GM21737 (cell line): ENCODE measurements at regions not wholly inside any gene's neighbourhood (a gene's known extent, or its start where the extent isn't known, plus 50 kb on each side); places are given as distances from the start of the nearest gene placed in this dataset.
"Not testable (repeated sequence)": the region's sequence is repeated elsewhere in the genome, so short reads cannot be mapped to it uniquely, and the experiment has no call there.

ENCODE experiments used
- ATAC-seq: cut with Tn5 transposase; IDR thresholded peaks from one replicate; pipeline ENCODE4 v1.9.1; 2021; ENCODE audit warnings: mild to moderate bottlenecking, moderate library complexity; ENCODE audit not compliant: unreplicated experiment

DNA sequence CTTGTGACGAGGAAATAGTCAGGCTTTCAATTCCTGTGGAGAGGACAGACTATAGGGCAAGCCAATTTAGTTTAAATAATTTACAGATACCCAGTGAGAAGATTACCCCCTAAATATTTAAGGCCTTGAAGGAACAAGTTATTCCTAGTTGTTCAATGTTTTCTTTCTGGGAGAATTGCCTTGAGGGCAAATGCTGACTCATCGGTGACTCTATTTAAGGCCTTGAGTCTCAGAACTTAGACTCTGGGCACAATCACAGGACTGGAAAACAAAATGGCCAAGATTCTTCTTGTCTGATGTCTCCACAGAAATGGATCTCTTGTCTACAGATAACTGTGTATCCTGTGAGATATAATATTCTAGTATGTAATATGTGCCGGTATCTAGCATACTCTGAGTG, 467.1 kb downstream of the SUCLG1 start:
- no peak for ATAC-seq

- ATAC-seq: no peak
Observed at GRCh38 chr2:83990636-83991035, 468.4 kb downstream of the SUCLG1 start.

DNA sequence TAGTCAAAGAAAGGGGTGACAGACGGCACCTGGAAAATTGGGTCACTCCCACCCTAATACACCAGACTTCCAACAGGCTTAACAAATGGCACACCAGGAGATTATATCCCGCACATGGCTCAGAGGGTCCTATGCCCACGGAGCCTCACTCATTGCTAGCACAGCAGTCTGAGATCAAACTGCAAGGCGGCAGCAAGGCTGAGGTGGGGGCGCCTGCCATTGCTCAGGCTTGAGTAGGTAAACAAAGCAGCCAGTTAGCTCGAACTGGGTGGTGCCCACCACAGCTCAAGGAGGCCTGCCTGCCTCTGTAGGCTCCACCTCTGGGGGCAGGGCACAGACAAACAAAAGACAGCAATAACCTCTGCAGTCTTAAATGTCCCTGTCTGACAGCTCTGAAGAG, 482.5 kb downstream of the SUCLG1 start:
- not testable (repeated sequence) for ATAC-seq

DNA sequence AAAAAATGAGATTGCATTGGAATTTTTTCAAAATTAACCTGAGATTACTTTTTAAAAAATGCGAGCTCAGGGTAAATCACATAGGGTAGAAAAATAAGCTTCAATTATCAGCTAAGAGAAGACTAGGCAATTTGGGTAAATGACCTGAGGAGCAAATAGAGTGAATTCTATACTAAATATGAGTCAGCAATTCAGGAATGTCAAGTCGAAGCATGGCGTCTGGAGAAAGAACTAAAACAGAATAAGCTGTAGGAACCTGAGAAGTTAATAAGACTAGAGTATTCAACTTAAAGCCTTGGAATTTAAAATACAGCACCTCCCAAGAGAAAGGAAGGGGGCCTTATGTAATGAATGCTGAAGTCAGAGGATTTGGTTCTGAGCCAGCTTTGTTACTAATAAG, 487.0 kb downstream of the SUCLG1 start:
- ATAC-seq: no peak

DNA sequence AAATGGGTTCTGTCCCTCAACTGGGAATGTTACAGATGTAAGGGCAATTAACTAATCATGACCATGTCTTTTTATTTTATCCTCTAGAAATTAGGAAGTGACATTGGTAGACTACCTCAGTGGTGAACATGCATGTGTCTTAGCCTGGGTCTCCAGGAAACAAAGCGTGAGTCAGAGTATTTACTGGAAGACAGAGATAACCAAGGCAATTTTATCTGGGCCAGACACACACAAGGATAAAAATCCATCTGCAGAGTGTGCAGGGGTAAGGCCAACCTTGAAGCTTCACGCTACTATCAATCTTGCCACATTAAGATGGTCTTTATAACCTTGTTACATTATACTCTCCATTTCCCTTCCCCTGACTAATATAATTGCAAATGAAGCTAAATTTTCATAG, 487.5 kb downstream of the SUCLG1 start:
- ATAC-seq: no peak

DNA sequence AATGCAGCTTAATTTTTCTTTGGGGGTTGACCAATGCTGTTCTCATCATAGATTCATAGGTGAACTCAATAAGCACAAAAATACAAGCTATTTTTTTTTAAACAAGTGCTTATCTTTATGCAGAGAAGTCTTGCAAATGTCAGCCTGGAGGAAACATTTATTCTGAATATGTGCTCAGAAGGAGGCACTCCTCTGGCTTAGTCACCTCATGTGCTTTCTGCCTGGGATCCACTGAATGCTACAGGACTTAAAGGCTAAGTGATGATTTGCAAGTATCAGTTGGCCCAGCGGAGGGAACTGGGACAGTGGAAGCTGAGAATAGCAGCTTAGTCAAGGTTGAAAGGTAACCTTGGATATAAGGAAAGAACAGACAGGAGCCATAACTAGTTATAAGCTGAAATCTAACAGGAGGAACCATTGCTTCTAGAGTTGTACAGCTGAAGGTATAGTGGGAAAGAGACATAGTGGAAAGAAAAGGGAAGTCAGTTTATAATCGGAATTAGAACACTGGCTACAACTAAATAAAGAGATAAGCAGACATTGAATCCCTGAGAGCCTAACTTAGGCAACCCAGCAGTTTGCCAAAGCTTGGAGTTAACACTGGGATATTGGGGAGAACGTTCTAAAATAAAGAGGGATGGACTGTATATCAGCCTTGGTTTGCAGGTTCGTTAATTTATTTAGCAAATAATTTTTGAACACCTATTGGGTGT, 488.7 kb downstream of the SUCLG1 start:
- ATAC-seq: no peak

GRCh38 chr2:83969085-83969484, 490.0 kb downstream of the SUCLG1 start:
- no peak for ATAC-seq

DNA sequence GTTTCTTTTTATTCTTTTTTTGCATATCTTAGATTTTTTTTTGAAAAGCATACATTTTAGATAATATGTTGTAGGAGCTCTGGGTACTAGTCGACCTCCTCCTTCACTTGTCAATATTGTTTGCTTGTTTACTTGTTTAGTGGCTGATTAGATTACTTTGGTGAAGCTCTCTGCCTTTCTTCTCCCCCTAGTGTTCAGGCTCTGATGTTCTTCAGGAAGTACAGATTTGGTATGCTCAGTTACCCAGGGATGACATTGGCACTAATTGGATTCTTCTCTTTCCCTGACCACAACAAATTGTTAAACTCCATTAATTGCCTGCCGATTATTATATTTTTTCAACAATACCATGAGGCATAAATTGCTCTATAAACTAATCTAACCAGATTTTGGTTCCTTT, 491.2 kb downstream of the SUCLG1 start:
- no peak for ATAC-seq

DNA sequence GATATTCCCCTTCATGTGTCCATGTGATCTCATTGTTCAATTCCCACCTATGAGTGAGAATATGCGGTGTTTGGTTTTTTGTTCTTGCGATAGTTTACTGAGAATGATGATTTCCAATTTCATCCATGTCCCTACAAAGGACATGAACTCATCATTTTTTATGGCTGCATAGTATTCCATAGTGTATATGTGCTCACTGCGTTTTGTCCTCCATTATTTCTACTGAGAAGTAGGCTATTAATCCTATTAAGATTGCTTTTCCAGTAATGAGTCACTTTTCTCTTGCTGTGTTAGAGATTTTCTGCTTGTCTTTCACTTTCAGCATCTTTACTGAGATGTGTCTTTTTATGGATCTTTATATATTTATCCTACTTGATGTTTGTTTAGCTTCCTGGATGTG, 492.1 kb downstream of the SUCLG1 start:
- ATAC-seq: not testable (repeated sequence)

DNA sequence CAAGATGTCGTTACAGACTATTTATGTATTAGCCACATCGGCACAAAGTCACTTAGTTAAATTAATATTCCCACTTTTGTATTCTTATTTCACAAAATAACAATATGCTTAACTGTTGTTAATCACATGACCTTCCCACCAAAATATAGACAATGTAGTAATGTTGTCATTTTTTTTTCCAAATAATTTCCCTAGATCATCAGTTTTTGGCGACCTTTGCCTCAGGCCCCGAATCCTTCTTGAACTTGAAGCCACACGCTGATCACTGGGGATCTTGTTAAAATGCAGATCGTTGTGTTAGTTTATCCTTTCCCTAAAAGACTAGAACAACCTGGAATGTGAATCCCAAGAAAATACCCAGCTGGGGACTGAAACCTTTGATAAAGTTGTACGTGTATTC, 497.6 kb downstream of the SUCLG1 start:
- ATAC-seq: no peak

- no peak for ATAC-seq
Observed at GRCh38 chr2:83960371-83960770, 498.7 kb downstream of the SUCLG1 start.

GRCh38 chr2:83959266-83959665, 499.8 kb downstream of the SUCLG1 start:
- ATAC-seq: no peak

DNA sequence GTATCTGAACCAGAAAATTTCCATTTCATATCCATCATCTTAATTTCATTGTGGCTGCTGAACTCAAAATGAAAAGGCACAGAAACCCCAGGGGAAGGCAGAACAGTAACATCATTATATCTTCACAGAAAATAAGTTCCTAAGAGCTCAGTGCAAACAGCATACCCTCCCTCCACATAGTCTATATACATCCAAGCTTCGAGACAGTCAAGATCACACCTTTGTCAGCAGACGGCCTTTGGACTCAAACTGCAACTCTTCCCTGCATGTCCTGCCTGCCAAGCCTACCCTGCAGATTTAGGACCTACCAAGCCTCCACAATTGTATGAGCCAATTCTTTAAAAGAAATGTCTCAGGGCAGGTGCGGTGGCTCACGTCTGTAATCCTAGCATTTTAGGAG, 502.1 kb downstream of the SUCLG1 start:
- ATAC-seq: no peak

DNA sequence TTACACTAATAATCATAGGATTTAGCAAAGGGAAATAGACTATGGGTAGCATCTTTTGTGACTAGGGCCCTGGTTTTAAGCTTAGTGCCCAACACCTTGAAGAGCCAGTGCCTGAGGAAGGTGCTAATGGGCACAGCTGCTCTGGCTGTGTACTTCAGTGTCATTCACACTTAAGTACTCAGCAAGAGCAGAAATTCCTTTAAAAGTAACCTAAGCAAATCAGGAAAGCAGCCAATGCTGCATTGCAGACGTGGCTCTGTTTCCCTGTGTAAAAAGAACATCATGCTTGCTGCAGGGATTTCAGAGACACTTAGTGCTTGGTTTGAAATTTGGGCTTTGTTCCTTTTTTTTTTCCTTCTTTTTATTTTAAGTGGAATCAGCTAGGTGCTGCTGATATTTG, 505.4 kb downstream of the SUCLG1 start:
- no peak for ATAC-seq

- ATAC-seq: no peak
Observed at GRCh38 chr2:83951378-83951947, 507.6 kb downstream of the SUCLG1 start.

GRCh38 chr2:83949361-83949760, 509.7 kb downstream of the SUCLG1 start:
- ATAC-seq: no peak

- ATAC-seq: no peak
Observed at GRCh38 chr2:83944191-83944590, 514.9 kb downstream of the SUCLG1 start.

- ATAC-seq: no peak
Observed at GRCh38 chr2:83943265-83943664, 515.8 kb downstream of the SUCLG1 start.

- ATAC-seq: no peak
Observed at GRCh38 chr2:83941886-83942285, 517.2 kb downstream of the SUCLG1 start.

DNA sequence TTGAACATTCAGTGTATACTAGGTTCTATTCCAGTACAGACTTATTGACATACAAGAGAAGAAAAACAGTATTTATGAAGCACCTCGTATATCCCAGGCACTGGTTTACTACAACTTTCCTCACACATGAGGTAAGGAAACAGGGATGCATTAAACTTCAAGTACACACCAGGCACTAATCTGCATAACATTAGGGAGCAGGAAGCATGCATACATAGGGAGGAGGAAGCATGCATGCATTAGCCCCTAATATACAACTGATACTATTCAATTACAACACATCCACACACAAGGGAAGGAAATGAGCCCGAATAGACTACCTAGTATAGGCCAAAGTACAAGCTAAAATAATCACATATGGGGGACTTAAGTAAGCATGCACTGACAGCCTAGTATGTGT, 525.3 kb downstream of the SUCLG1 start:
- ATAC-seq: no peak

DNA sequence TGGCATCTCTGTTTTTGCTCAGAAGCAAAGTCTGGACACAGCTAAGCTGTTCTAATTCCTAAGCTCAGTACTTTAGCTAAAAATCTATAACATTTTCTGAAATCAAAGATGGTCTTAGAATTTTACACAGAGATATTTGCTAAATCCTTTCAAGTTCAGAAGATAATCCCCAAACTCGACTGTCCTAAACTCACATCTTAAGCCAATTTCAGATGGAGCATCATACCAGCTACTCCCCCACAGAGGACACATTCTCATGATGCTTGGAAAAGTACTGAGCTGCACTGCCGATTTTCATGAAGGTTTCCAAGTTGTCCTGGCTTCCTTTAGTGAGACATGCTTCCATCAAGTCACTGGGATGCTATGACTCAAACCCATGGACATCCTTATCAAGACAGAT, 535.5 kb downstream of the SUCLG1 start:
- no peak for ATAC-seq

- ATAC-seq: no peak
Observed at GRCh38 chr2:83916559-83916958, 542.5 kb downstream of the SUCLG1 start.

DNA sequence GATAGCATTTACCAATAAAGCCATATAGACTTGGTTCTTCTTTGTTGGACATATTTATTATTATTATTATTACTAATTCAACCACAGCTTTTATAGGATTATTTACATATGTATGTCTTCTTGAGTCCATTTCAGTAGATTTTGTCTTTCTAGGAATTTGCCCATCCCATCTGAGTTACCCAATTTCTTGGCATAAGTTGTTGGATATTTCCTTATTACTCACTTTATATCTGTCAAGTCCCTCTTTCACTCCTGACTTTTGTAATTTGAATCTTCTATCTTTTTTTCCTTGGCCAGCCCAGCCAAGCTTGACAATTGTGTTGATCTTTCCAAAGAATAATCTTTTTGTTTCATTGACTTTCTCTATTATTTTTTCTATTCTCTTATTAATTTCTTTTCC, 543.7 kb downstream of the SUCLG1 start:
- no peak for ATAC-seq
